ENCODE measurements at regions not wholly inside any gene's neighbourhood (a gene's known extent, or its start where the extent isn't known, plus 50 kb on each side); places are given as distances from the start of the nearest gene placed in this dataset.

- Histone ChIP-seq H3K4me1 (ENCODE audit: insufficient read depth, low read length, severe bottlenecking) (no peaks in the 10 kb centered on the region), H4K20me1 (ENCODE audit: insufficient read depth, low read length) (no peaks in the 10 kb centered on the region), H3K79me2 (ENCODE audit: insufficient read depth, low read length) (no peaks in the 10 kb centered on the region), H3K27me3 (ENCODE audit: insufficient read depth, low read length) (no peaks in the 10 kb centered on the region), H3K9me2 (ENCODE audit: low read depth, low read length) (no peaks in the 10 kb centered on the region), H2AFZ (ENCODE audit: low read length) (no peak overlapping the region), H3K4me3 (ENCODE audit: low read depth, low read length, poor library complexity, severe bottlenecking) (no peak overlapping the region), H3K36me3 (ENCODE audit: insufficient read depth, low read length) (no peaks in the 10 kb centered on the region), H3F3A (ENCODE audit: insufficient read depth, low read length) (no peaks in the 10 kb centered on the region), H3K4me2 (ENCODE audit: low read length) (no peak overlapping the region), H3K9ac (ENCODE audit: low read length) (no peak overlapping the region), H3K9me3 (ENCODE audit: low read length) (no peaks in the 10 kb centered on the region), H3K27ac (ENCODE audit: low read depth, low read length, poor library complexity, severe bottlenecking) (no peak overlapping the region)
- no peak for TF ChIP-seq EZH2 (IDR thresholded peaks at IDR 0.05; ENCODE audit: borderline replicate concordance, low read length)
- TF ChIP-seq CTCF (IDR thresholded peaks at IDR 0.05; ENCODE audit: low read length), result no peak
Observed at GRCh38 chr2:16194931-16195680, 254.8 kb downstream of the MYCN start.

GRCh38 chr2:16194530-16194929 is 254.2 kb downstream of the MYCN start:
- H3K36me3 ChIP-seq (ENCODE audit: insufficient read depth, low read length), result no peaks in the 10 kb centered on the region
- no peak overlapping the region for H3K9ac ChIP-seq (ENCODE audit: low read length)
- no peak overlapping the region for H3K4me2 ChIP-seq (ENCODE audit: low read length)
- H4K20me1 ChIP-seq (ENCODE audit: insufficient read depth, low read length), result no peaks in the 10 kb centered on the region
- no peaks in the 10 kb centered on the region for H3K4me1 ChIP-seq (ENCODE audit: insufficient read depth, low read length, severe bottlenecking)
- H3K79me2 ChIP-seq (ENCODE audit: insufficient read depth, low read length), result no peaks in the 10 kb centered on the region
- H3K27me3 ChIP-seq (ENCODE audit: insufficient read depth, low read length), result no peaks in the 10 kb centered on the region
- no peak for TF ChIP-seq EZH2 (IDR thresholded peaks at IDR 0.05; ENCODE audit: borderline replicate concordance, low read length)
- TF ChIP-seq CTCF (IDR thresholded peaks at IDR 0.05; ENCODE audit: low read length), result no peak
- no peak overlapping the region for H2AFZ ChIP-seq (ENCODE audit: low read length)
- no peak overlapping the region for H3K4me3 ChIP-seq (ENCODE audit: low read depth, low read length, poor library complexity, severe bottlenecking)
- no peaks in the 10 kb centered on the region for H3K9me3 ChIP-seq (ENCODE audit: low read length)
- H3F3A ChIP-seq (ENCODE audit: insufficient read depth, low read length), result no peaks in the 10 kb centered on the region
- H3K27ac ChIP-seq (ENCODE audit: low read depth, low read length, poor library complexity, severe bottlenecking), result no peak overlapping the region
- no peaks in the 10 kb centered on the region for H3K9me2 ChIP-seq (ENCODE audit: low read depth, low read length)

GRCh38 chr2:16194096-16194390 is 253.7 kb downstream of the MYCN start:
- H3K4me2 ChIP-seq (ENCODE audit: low read length), result no peak overlapping the region
- H3K4me1 ChIP-seq (ENCODE audit: insufficient read depth, low read length, severe bottlenecking), result no peaks in the 10 kb centered on the region
- H3K9ac ChIP-seq (ENCODE audit: low read length), result no peak overlapping the region
- H3K36me3 ChIP-seq (ENCODE audit: insufficient read depth, low read length), result no peaks in the 10 kb centered on the region
- H3K79me2 ChIP-seq (ENCODE audit: insufficient read depth, low read length), result no peaks in the 10 kb centered on the region
- no peaks in the 10 kb centered on the region for H3F3A ChIP-seq (ENCODE audit: insufficient read depth, low read length)
- H4K20me1 ChIP-seq (ENCODE audit: insufficient read depth, low read length), result no peaks in the 10 kb centered on the region
- H3K27ac ChIP-seq (ENCODE audit: low read depth, low read length, poor library complexity, severe bottlenecking), result no peak overlapping the region
- no peak overlapping the region for H3K4me3 ChIP-seq (ENCODE audit: low read depth, low read length, poor library complexity, severe bottlenecking)
- no peaks in the 10 kb centered on the region for H3K9me3 ChIP-seq (ENCODE audit: low read length)
- TF ChIP-seq EZH2 (IDR thresholded peaks at IDR 0.05; ENCODE audit: borderline replicate concordance, low read length) (no peak), CTCF (IDR thresholded peaks at IDR 0.05; ENCODE audit: low read length) (no peak)
- H3K27me3 ChIP-seq (ENCODE audit: insufficient read depth, low read length), result no peaks in the 10 kb centered on the region
- H2AFZ ChIP-seq (ENCODE audit: low read length), result no peak overlapping the region
- no peaks in the 10 kb centered on the region for H3K9me2 ChIP-seq (ENCODE audit: low read depth, low read length)
